ENCODE measurements at regions not wholly inside any gene's neighbourhood (a gene's known extent, or its start where the extent isn't known, plus 50 kb on each side); places are given as distances from the start of the nearest gene placed in this dataset.

DNA sequence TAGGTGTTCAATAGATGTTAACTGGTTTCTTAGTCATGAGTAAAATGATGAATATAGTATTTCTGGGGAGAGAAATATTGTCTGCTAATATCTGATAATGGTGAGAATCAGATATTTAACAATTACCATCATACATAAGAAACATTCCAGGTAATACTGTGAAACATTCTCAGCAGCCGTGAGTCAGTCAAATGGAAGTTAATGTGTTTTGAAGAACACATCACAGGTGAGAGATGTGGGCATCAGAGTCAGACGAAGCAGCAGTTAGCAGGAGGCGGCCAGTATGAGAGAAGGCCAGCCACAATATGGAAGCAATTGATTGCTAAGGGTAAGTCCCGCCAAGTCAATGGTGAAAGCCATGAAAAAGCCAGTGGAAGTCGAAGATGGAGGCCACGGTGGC, 1035.9 kb downstream of the TUSC7 start:
- DNase-seq (ENCODE audit: insufficient read length, low spot score) (no peak), FAIRE-seq (no peak)
- TF ChIP-seq, protein P1, sequence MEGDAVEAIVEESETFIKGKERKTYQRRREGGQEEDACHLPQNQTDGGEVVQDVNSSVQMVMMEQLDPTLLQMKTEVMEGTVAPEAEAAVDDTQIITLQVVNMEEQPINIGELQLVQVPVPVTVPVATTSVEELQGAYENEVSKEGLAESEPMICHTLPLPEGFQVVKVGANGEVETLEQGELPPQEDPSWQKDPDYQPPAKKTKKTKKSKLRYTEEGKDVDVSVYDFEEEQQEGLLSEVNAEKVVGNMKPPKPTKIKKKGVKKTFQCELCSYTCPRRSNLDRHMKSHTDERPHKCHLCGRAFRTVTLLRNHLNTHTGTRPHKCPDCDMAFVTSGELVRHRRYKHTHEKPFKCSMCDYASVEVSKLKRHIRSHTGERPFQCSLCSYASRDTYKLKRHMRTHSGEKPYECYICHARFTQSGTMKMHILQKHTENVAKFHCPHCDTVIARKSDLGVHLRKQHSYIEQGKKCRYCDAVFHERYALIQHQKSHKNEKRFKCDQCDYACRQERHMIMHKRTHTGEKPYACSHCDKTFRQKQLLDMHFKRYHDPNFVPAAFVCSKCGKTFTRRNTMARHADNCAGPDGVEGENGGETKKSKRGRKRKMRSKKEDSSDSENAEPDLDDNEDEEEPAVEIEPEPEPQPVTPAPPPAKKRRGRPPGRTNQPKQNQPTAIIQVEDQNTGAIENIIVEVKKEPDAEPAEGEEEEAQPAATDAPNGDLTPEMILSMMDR (IDR thresholded peaks at IDR 0.05; ENCODE audit: insufficient read depth, missing control alignments) = no peak

DNA sequence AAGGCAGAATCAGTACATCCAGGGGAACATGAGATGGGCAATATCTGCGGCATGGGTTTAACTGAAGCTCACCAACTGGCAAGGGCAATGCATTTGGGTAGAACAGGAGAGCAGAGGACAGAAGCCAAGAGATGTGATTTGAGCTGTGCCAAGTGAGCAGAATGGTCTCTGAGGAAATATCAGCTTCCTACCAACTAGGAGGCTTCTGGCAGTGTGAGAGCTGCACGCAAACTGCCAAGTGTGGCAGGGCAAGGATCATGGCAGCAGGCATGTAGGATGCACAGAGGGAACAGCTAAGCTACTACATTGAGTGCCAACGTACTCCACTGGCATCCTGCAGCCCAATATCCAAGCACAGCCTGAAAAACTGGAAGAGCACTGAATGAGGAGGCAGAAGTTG, 1036.5 kb downstream of the TUSC7 start:
- TF ChIP-seq, protein P1 (IDR thresholded peaks at IDR 0.05; ENCODE audit: insufficient read depth, missing control alignments) = no peak
- FAIRE-seq (no peak), DNase-seq (ENCODE audit: insufficient read length, low spot score) (no peak)

DNA sequence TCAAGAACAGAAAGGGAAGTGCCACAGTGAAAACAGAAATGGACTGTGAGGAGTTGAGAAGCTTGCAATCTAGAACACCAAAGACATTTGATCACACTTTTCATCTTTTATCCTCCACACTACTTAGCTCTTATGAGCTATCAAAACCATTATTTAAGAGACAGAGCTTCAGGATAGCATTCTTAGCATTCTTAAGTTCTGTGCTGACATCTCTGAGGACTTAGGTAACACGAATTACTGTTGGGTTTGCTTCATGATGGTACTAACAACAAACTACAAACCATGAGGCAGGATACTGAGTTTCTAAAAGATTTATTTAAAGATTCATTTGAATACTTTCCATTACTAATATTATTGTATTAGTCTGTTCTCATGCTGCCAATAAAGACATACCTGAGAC, 1038.6 kb downstream of the TUSC7 start:
- DNase-seq (ENCODE audit: insufficient read length, low spot score) = no peak
- FAIRE-seq = no peak
- TF ChIP-seq, protein P1 (IDR thresholded peaks at IDR 0.05; ENCODE audit: insufficient read depth, missing control alignments) = no peak

DNA sequence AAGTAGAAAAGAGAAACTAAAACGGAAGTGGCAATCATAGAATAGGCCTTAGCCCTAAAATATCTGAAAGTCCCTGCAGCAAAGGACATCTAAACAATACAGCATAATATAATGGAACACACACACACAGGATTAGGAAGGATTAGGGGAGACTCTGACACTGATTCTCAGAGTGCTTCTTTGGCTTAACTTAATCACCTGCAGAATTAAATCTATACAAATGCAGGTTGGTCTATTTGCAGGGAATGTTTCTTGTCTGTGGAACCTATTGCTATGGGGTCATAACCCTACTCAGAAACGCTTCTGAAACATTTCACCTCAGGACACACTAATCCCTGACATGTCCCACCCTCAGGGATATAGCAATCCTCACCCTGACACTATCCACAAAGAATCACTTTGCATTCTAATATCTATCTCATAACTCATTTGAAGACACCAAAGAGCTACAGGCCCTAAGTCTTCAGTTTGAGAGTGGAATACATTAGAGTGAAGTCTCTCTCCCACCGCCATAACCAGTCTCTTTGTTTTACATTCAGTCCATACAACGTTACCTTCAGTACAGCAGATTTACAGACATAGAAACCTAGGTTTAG, 1041.2 kb downstream of the TUSC7 start:
- DNase-seq (ENCODE audit: insufficient read length, low spot score) = no peak
- peak; percentile 98 for FAIRE-seq
- TF ChIP-seq, protein P1 (IDR thresholded peaks at IDR 0.05; ENCODE audit: insufficient read depth, missing control alignments) = no peak

DNA sequence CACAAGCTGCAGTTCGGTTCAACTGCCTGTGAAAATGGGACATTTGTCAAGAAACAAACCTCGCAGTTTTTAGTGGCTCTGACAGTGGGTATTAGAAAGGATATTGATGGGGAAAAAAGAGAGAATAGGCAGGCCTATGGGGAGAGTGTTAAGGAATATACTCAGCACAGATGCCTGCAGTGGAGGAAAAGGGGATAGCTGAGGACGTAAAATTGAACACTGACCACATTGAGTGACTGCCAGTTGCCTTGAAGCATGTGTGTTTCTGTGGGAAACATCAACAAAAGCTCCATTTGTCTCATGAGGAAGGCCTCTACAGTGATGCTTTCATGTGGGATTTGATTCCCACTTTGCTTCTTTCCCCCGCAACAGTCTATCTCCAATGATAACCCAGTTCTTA, 1042.1 kb downstream of the TUSC7 start:
- TF ChIP-seq, protein P1 (IDR thresholded peaks at IDR 0.05; ENCODE audit: insufficient read depth, missing control alignments) = no peak

DNA sequence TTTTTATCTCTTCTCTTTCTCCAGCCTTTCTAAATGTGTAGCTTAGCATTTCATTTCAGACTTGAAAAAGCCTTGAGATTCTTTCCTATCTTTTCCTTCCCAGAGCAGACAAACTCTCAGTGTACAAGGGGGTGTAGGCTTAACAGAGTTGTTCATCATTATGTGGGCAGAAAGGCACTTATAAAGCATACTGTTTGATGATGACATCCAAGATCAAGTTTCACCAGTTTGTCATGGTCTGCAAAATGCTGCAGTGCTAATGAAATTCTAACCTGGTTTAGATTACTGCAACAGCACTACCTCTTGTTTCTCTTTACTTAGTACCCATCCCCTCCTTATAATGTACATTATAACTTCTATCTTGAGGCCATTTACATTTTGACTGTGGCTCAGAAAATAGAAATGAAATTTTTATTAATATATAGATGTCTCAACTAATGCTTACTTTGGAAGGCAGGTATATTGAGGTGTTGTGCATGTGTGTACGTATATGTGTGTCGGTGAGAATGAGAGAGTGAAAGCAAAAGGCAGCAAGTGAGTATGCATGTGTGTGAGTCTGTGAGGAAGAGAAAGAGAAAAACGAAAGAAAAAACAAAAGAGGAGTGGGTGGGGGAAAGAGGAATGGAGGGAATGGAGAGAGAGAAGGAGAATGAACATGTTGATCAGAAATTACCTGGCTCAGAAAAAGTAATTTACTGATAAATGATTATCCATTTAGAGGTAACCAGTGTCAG, 1043.6 kb downstream of the TUSC7 start:
- FAIRE-seq (no peak), DNase-seq (ENCODE audit: insufficient read length, low spot score) (no peak)
- TF ChIP-seq, protein P1 (IDR thresholded peaks at IDR 0.05; ENCODE audit: insufficient read depth, missing control alignments) = no peak

More for the DNA sequence above, 1042.1 kb downstream of the TUSC7 start:
- DNase-seq (ENCODE audit: insufficient read length, low spot score) (no peak), FAIRE-seq (no peak)

DNA sequence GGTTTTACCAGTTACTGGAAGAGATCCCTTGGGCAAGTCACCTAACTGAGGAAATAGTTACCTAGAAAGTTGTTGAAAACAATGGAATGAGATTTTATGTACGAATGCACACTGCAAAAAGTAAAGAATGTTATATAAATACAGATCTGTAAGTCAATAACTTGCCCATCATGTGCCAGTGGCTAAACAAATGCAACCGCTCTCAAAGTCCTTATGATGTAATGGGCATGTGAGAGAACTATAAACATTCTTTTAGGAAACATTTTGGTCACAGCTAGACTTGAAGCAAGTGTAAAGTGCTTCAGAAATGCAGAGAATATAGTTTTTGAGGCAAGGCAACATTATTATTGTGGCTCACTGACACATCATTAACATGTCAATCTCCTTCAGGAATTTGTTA, 1044.5 kb downstream of the TUSC7 start:
- TF ChIP-seq, protein P1 (IDR thresholded peaks at IDR 0.05; ENCODE audit: insufficient read depth, missing control alignments) = no peak
- no peak for FAIRE-seq

More for the DNA sequence above, 1044.5 kb downstream of the TUSC7 start:
- no peak for DNase-seq (ENCODE audit: insufficient read length, low spot score)
